Gastroesophageal sphincter (tissue), 4 donors: ENCODE measurements at regions not wholly inside any gene's neighbourhood (a gene's known extent, or its start where the extent isn't known, plus 50 kb on each side); places are given as distances from the start of the nearest gene placed in this dataset.

ENCODE experiments used
- ATAC-seq: fragments of 150-250 bp; one replicate; pipeline ENCODE4 v1.9.1; 2016; ENCODE audit warnings: mild to moderate bottlenecking, moderate library complexity
- H3K27ac ChIP-seq, 4 donors: fragments of 200-600 bp; sonication (generic) in 3 of 4; 1 replicate in 3 of 4; 2 replicates in 1 of 4; pipeline ENCODE4 v1.5.1; 2016 to 2019
- H3K27me3 ChIP-seq: fragments of 200-600 bp; sonication (generic); one replicate; pipeline ENCODE4 v1.5.1; 2019
- H3K36me3 ChIP-seq, 2 donors: fragments of 200-600 bp; sonication (generic); one replicate each; pipeline ENCODE4 v1.5.1; 2019; ENCODE audit warnings: control low read depth in 1 of 2
- H3K4me1 ChIP-seq, 3 donors: fragments of 200-600 bp; sonication (generic); 1 replicate in 2 of 3; 2 replicates in 1 of 3; pipeline ENCODE4 v1.5.1; 2016 to 2019; ENCODE audit warnings: control low read depth in 2 of 3
- H3K4me3 ChIP-seq, 2 donors: fragments of 200-600 bp; sonication (generic); one replicate each; pipeline ENCODE4 v1.5.1; 2019; ENCODE audit warnings: mild to moderate bottlenecking in 1 of 2, moderate library complexity in 1 of 2
- H3K9me3 ChIP-seq, 3 donors: fragments of 200-600 bp; sonication (generic); one replicate each; pipeline ENCODE4 v1.5.1; 2017 to 2019; ENCODE audit warnings: control low read depth in 2 of 3
- EP300 ChIP-seq: sonication (generic); formaldehyde crosslinking; IDR thresholded peaks from one replicate; pipeline ENCODE4 v1.6.1; 2017; ENCODE audit warnings: antibody characterized with exemption, mild to moderate bottlenecking
- POLR2A ChIP-seq, 2 donors: fragments of 450-650 bp; IDR thresholded peaks; one replicate each; pipeline ENCODE4 v1.6.1; 2017; ENCODE audit warnings: antibody characterized with exemption in 2 of 2, mild to moderate bottlenecking in 2 of 2, moderate library complexity in 1 of 2
- POLR2AphosphoS5 ChIP-seq: sonication (generic); formaldehyde crosslinking; IDR thresholded peaks from one replicate; pipeline ENCODE4 v1.6.1; 2017; ENCODE audit warnings: antibody characterized with exemption
- WGBS, 2 donors: methylation state at CpG; one replicate each; pipeline ENCODE4 v1.1.5; 2018; ENCODE audit warnings: low coverage in 1 of 2; 5-methylcytosine and 5-hydroxymethylcytosine counted together
- TF ChIP-seq, protein P1 (sequence below), 4 experiments: fragments of 200-600 bp in 2 of 4; fragments of 450-650 bp in 2 of 4; sonication (generic) in 1 of 4; IDR thresholded peaks; one replicate each; pipeline ENCODE4 v1.5.1; 2017 to 2019; ENCODE audit warnings: antibody characterized with exemption in 4 of 4, mild to moderate bottlenecking in 2 of 4, moderate library complexity in 2 of 4

DNA sequence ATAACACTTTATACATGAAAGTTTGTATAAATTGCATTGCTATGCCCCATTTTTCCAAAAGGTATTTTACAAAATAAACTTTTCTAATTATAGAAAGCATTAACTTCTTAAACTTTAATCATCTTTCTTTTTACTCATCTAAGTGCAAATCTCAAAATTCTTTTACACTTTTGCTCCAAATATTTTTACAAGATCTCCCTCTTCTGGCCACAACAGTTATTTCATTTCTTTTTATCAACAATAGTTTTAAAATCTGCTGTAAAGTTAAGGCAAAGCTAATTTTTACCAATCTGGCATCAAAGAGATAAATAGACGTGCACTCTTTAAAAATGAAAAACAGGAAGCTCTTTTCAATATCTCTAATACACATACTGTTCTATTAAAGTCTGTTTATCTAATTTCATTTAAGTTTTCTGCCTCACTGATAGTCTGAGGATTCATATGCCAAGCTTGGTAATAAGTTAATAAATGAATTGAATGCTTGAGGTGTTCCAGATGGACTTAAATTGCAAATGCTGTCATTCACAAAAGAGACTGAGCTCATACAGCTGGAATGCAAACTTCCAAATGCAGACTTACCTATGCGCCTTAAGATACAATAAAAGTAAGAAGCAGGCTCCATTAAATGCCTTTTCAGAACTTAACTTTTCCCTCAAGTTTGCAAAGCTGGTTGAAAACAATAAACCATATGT lies 583.0 kb upstream of the ATXN8OS start:
- 27 to 43% methylated on average over 2 of the region's 2 CpGs for WGBS, 2 donors
- H3K9me3 ChIP-seq = no peaks in the 10 kb centered on the region
- no peaks in the 10 kb centered on the region for H3K27me3 ChIP-seq
- no peak overlapping the region for H3K27ac ChIP-seq
- H3K36me3 ChIP-seq = no peaks in the 10 kb centered on the region
- no peak for ATAC-seq
- H3K4me1 ChIP-seq = no peaks in the 10 kb centered on the region
- TF ChIP-seq EP300 = no peak
- no peak for TF ChIP-seq POLR2AphosphoS5
- no peak for TF ChIP-seq POLR2A (IDR thresholded peaks at IDR 0.05)
- TF ChIP-seq, protein P1, sequence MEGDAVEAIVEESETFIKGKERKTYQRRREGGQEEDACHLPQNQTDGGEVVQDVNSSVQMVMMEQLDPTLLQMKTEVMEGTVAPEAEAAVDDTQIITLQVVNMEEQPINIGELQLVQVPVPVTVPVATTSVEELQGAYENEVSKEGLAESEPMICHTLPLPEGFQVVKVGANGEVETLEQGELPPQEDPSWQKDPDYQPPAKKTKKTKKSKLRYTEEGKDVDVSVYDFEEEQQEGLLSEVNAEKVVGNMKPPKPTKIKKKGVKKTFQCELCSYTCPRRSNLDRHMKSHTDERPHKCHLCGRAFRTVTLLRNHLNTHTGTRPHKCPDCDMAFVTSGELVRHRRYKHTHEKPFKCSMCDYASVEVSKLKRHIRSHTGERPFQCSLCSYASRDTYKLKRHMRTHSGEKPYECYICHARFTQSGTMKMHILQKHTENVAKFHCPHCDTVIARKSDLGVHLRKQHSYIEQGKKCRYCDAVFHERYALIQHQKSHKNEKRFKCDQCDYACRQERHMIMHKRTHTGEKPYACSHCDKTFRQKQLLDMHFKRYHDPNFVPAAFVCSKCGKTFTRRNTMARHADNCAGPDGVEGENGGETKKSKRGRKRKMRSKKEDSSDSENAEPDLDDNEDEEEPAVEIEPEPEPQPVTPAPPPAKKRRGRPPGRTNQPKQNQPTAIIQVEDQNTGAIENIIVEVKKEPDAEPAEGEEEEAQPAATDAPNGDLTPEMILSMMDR (IDR thresholded peaks at IDR 0.05) = no peak
- H3K4me3 ChIP-seq = no peak overlapping the region

DNA sequence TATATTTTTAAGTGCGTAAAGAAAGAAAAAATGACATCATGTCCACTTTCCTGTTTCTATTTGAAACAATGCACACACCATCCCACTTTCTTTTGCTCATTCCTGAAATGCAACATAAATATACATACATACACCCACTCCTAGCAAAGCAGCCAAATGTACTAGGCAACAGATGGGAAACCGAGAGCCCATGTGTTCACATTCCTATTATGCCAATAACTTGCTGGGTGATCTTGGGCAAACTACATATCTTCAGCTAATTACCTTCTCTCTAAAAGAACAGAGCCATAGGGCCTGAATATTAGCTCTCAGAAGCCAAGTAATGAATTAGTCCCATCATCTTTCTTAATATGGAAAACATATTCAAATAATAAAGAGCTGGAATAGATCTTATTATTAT lies 610.6 kb upstream of the ATXN8OS start:
- Histone ChIP-seq H3K9me3 (no peaks in the 10 kb centered on the region), H3K4me3 (no peak overlapping the region), H3K4me1 (no peaks in the 10 kb centered on the region), H3K36me3 (no peaks in the 10 kb centered on the region), H3K27me3 (no peaks in the 10 kb centered on the region), H3K27ac (no peak overlapping the region)
- 78 to 91% methylated on average over 2 of the region's 2 CpGs for WGBS, 2 donors
- ATAC-seq = no peak
- TF ChIP-seq POLR2A (IDR thresholded peaks at IDR 0.05) = no peak
- no peak for TF ChIP-seq EP300
- TF ChIP-seq, protein P1 (IDR thresholded peaks at IDR 0.05) = no peak
- TF ChIP-seq POLR2AphosphoS5 = no peak

DNA sequence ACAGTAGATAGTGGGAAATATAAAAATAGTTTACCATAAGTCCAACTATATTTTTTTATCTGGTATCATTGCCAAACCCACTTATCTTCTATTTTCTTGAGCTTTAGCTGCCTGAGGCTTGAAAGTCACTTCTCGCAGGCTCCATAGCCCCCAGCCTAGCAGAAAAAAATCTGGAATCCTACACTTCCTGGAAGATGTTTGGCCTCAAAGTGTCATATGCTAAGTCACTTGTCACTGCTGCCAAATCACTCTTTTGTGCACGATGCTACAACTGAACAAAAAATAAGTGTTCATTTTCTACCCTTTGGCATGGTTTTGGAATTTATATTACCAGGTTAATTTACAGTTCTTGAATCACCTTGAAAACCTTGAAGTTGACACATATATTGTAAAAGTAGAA lies 612.5 kb upstream of the ATXN8OS start:
- 41 to 51% methylated on average over 2 of the region's 2 CpGs for WGBS, 2 donors
- ATAC-seq = no peak
- no peaks in the 10 kb centered on the region for H3K27me3 ChIP-seq
- H3K36me3 ChIP-seq = no peaks in the 10 kb centered on the region
- no peak overlapping the region for H3K27ac ChIP-seq
- TF ChIP-seq, protein P1 (IDR thresholded peaks at IDR 0.05) = no peak
- TF ChIP-seq POLR2AphosphoS5 (no peak), POLR2A (IDR thresholded peaks at IDR 0.05) (no peak), EP300 (no peak)
- no peaks in the 10 kb centered on the region for H3K4me1 ChIP-seq
- no peaks in the 10 kb centered on the region for H3K9me3 ChIP-seq
- no peak overlapping the region for H3K4me3 ChIP-seq

DNA sequence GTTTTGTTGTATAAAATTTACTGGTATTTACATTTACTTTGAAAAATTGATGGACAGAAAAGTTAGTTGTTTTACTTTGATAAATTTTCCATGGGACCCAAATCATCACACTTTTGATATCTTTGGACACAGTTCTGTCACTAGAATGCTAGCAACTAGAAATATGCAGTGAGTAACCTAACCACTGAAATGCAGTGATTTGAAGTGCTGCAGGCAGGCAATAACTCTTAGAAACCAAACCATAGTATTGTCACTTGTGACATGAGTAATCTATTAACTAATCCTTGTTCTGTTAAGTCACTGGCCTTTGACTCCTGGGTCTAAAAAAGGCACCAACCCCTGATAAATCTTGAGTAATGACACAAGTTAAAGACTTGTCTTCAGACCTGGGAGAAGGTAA lies 620.0 kb upstream of the ATXN8OS start:
- TF ChIP-seq, protein P1 (IDR thresholded peaks at IDR 0.05) = no peak
- TF ChIP-seq POLR2AphosphoS5 (no peak), POLR2A (IDR thresholded peaks at IDR 0.05) (no peak), EP300 (no peak)
- Histone ChIP-seq H3K9me3 (peaks cover 0 to 8% (median 0%) of the 10 kb centered on the region in 3 donors), H3K36me3 (no peaks in the 10 kb centered on the region), H3K4me1 (no peaks in the 10 kb centered on the region), H3K4me3 (no peak overlapping the region), H3K27ac (no peak overlapping the region), H3K27me3 (no peaks in the 10 kb centered on the region)
- ATAC-seq = no peak

DNA sequence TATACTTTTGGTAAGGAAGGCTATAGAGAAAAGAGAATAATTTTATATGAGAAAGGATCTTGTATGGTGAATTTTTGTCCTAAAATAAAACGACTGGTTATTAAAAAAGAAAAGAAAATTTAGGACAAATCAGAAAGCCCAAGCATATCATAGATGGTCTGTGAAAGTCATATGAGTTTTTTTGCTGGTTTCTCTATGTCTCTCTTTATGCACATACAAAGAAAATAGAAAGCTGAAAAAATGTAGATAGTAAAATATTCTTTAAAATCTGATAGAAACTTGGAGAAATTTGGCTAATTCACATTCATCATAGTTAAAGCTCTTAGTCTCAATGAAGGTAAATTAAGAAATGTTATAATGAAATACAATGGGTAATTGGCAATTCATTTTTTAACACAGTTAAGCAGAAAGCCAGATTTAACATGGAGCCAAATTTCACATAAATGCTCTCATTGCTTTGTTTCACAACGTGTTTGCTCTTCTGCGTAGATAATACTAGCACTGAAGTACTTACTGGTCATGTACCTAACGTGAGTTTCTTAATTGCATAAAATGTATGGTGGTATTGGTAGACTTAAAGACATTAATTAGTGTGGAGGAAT lies 621.5 kb upstream of the ATXN8OS start:
- Histone ChIP-seq H3K4me1 (no peaks in the 10 kb centered on the region), H3K4me3 (no peak overlapping the region), H3K9me3 (peaks cover 0 to 8% (median 0%) of the 10 kb centered on the region in 3 donors), H3K27me3 (no peaks in the 10 kb centered on the region), H3K27ac (no peak overlapping the region), H3K36me3 (no peaks in the 10 kb centered on the region)
- TF ChIP-seq EP300 = no peak
- TF ChIP-seq, protein P1 (IDR thresholded peaks at IDR 0.05) = no peak
- no peak for TF ChIP-seq POLR2AphosphoS5
- TF ChIP-seq POLR2A (IDR thresholded peaks at IDR 0.05) = no peak
- no peak for ATAC-seq
- WGBS, 2 donors = 59 to 64% methylated on average over 4 of the region's 4 CpGs
